IPS-15b (cell line): ENCODE measurements at regions not wholly inside any gene's neighbourhood (a gene's known extent, or its start where the extent isn't known, plus 50 kb on each side); places are given as distances from the start of the nearest gene placed in this dataset.

Source experiments
- H3K27me3 ChIP-seq: one replicate; pipeline ENCODE4 v1.6.1; 2013; ENCODE audit warnings: low read length; ENCODE audit not compliant: control insufficient read depth, insufficient read depth
- H3K36me3 ChIP-seq: one replicate; pipeline ENCODE4 v1.6.1; 2013; ENCODE audit warnings: low read length; ENCODE audit not compliant: control insufficient read depth, insufficient read depth
- H3K4me1 ChIP-seq: one replicate; pipeline ENCODE4 v1.6.1; 2013; ENCODE audit warnings: mild to moderate bottlenecking, low read length; ENCODE audit not compliant: control insufficient read depth, insufficient read depth
- H3K4me3 ChIP-seq: one replicate; pipeline ENCODE4 v1.5.1; 2013; ENCODE audit warnings: low read depth, low read length
- H3K9ac ChIP-seq: one replicate; pipeline ENCODE4 v1.6.1; 2013; ENCODE audit warnings: low read depth, mild to moderate bottlenecking, low read length
- H3K9me3 ChIP-seq: one replicate; pipeline ENCODE4 v1.6.1; 2013; ENCODE audit warnings: mild to moderate bottlenecking, low read length; ENCODE audit not compliant: control insufficient read depth, insufficient read depth

DNA sequence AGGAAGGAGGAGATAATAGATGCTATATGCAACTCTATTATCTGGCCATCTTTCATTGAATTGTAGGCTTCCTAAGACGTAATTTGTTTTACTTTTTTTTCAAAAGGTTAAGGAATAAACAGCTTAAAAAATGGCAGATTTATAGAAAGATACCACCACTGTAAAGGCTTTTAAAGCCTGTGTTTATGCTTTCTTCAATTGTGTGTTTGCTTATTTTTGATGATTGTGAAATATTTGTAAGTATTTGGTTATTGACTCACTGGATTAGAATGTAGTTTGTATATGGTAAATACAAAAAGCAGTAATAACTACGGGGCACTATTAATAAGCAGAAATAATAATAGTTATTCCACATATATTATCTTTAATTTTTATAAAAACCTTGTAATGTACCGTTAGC lies 437.9 kb downstream of the KLF5 start:
- H3K9me3 ChIP-seq: no peaks in the 10 kb centered on the region
- H3K36me3 ChIP-seq: no peaks in the 10 kb centered on the region
- H3K4me1 ChIP-seq: no peaks in the 10 kb centered on the region
- no peak overlapping the region for H3K9ac ChIP-seq
- no peak overlapping the region for H3K4me3 ChIP-seq
- no peaks in the 10 kb centered on the region for H3K27me3 ChIP-seq

DNA sequence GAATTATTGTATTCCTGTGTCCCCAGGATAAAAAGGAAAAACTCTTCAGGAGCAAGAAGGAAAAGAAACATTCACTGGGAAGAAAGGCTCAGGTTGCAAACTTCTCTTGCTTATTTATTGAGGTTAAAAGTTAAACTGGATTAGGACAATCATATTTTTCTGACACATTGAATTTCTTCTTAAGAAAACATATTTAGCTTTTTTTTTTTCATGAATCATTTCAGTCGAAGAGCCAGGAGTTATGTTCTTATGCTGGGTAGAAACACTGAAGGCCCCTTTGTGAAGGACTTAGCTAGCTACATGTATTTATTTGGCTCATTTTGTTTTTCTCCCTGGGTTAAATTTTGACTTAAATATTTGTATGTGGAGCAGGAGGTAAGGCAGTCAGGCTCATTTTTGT lies 434.0 kb downstream of the KLF5 start:
- H3K9ac ChIP-seq: no peak overlapping the region
- H3K4me3 ChIP-seq: no peak overlapping the region
- H3K9me3 ChIP-seq: no peaks in the 10 kb centered on the region
- no peaks in the 10 kb centered on the region for H3K36me3 ChIP-seq
- H3K4me1 ChIP-seq: no peaks in the 10 kb centered on the region
- H3K27me3 ChIP-seq: no peaks in the 10 kb centered on the region

DNA sequence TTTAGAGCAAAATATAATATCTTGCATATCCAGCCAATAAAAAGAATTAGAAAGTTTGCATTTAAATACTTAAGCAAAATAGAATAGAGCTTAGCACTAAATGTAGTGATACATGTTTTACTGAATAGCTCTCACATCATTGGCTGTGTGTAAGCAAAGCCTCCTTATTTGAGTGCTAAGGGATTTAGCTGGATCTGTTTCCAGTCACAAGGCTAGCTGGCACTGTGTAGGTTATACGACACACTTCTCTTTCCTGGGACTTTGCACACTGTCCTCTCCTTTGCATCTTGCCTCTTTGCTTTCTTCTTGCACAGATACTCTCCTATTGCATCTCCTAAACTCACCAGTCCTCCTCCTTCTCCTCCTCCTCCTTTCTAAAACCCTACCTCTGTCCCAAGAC lies 423.8 kb downstream of the KLF5 start:
- Histone ChIP-seq H3K4me1 (no peaks in the 10 kb centered on the region), H3K9me3 (no peaks in the 10 kb centered on the region), H3K4me3 (no peak overlapping the region), H3K9ac (no peak overlapping the region), H3K27me3 (no peaks in the 10 kb centered on the region), H3K36me3 (no peaks in the 10 kb centered on the region)

DNA sequence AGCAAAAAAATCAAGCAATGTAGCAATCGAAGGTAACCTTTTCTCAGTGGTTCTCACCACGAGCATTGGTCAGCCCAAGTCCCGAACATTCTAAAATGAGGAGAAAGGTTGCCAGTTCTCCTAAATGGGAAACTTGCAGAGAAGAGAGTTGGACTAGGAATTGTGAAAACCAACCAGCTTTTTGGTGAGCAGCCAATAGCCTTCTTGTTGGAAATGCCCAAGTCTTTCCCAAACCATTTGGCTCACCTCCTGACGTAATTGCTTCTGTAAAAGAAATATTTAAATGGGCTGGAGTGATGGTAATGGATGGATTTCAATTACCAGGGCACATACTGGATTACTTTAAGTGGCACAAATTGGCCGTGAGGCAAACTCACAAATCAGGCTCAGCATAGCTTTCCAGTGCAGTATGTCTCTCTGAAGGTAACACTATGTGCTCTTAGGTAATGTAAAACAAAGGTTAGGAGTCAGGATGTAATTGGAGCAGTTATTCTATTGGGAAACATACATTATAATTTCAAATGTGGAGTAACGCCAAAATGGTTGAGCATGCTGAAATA lies 423.2 kb downstream of the KLF5 start:
- Histone ChIP-seq H3K9ac (no peak overlapping the region), H3K9me3 (no peaks in the 10 kb centered on the region), H3K36me3 (no peaks in the 10 kb centered on the region), H3K27me3 (no peaks in the 10 kb centered on the region), H3K4me1 (no peaks in the 10 kb centered on the region), H3K4me3 (no peak overlapping the region)

DNA sequence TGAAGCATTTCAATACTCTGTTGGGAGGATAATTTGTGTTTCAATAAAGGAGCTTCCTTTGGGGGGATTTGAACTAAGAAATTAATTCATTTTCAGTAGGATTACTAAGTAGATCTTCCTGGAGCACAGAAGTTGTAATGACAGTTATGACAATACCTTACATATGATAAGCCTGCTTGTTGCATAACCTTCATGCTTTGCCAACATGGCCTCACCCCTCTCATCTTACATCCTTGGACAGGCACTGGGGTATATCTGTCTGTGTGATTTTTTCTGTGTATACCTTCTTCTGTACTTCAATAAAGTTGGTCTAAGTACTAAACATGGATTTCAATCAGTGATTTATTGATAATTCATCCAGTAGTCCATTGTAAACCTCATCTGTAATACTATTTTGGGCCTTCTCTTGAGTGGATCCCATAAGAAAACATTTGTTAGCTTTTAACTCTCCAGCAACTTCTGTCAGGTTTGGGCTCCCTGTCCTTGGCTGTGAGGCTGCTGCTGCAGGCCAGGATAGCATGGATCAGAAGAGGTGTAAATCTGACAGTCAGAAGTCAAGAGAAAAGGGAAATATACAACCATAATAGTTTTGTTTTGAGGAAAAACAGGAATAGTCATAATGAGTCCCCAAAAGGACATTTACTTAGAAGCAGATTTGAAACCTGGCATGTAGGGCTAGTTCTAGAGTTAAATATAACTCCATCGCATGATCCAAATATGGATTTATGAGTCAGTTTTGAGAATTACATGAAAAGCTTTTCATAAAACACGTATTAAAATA lies 422.2 kb downstream of the KLF5 start:
- H3K4me3 ChIP-seq: no peak overlapping the region
- no peaks in the 10 kb centered on the region for H3K9me3 ChIP-seq
- H3K36me3 ChIP-seq: no peaks in the 10 kb centered on the region
- H3K4me1 ChIP-seq: no peaks in the 10 kb centered on the region
- no peaks in the 10 kb centered on the region for H3K27me3 ChIP-seq
- no peak overlapping the region for H3K9ac ChIP-seq

DNA sequence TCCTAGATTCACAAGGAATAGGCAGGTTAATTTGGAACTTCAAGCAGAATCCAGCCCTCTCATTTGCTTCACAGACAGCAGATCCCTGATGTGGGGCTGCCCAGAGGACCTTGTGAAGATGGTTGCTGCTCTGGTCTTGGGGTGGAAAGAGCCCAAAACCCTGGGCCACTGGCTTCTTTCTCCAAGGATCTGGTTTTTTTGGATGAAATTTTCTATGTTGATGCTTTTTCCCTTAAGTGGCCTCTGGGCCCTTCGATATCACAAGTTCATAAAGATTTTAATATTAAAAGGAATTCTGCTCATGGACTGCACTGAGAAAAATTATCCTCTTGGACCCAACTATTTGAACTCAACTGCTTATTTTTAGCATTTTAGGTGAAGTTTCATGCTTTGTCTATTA lies 421.1 kb downstream of the KLF5 start:
- Histone ChIP-seq H3K9ac (no peak overlapping the region), H3K36me3 (no peaks in the 10 kb centered on the region), H3K4me1 (no peaks in the 10 kb centered on the region), H3K4me3 (no peak overlapping the region), H3K27me3 (no peaks in the 10 kb centered on the region), H3K9me3 (no peaks in the 10 kb centered on the region)

DNA sequence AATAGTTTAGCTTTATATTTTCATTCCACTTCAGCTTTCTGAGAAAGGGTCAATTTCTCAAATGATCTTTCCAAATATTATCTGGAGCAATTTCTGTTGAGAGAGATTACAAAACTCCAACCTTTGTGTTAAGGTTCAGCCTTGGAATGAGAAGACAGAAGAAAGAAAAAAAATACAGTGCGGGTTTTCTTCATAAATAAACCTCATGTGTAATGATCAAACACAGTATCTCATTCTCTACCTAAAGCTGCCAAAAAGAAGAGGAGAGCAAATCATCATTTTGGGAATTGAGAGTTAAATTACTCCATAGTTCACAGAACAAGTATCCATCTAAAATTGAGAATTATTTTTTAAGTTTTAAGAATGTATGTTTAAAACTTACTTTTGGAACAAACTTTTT lies 420.5 kb downstream of the KLF5 start:
- Histone ChIP-seq H3K4me3 (no peak overlapping the region), H3K9ac (no peak overlapping the region), H3K9me3 (no peaks in the 10 kb centered on the region)

DNA sequence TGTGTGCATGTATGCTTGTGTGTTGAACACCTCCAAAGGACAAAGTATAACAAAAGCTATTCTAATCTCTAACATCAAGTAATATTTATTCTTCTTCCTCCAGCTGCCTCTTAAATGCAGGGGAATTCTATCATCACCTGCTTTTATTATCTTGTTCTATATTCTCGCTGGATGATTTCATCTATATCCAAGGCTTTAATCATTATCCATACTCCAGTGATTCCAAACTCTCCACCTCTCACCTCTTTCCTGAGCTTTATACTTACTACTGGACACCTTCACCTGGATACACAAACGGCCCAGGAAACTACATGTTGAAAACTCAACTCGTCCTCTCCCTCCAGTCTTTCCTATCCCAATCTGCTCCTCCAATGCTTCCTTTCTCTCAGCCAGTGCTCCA lies 418.6 kb downstream of the KLF5 start:
- no peaks in the 10 kb centered on the region for H3K4me1 ChIP-seq
- no peaks in the 10 kb centered on the region for H3K36me3 ChIP-seq
- H3K27me3 ChIP-seq: no peaks in the 10 kb centered on the region
- no peaks in the 10 kb centered on the region for H3K9me3 ChIP-seq
- H3K4me3 ChIP-seq: no peak overlapping the region
- no peak overlapping the region for H3K9ac ChIP-seq

More for the DNA sequence above, 420.5 kb downstream of the KLF5 start:
- Histone ChIP-seq H3K4me1 (no peaks in the 10 kb centered on the region), H3K36me3 (no peaks in the 10 kb centered on the region), H3K27me3 (no peaks in the 10 kb centered on the region)

DNA sequence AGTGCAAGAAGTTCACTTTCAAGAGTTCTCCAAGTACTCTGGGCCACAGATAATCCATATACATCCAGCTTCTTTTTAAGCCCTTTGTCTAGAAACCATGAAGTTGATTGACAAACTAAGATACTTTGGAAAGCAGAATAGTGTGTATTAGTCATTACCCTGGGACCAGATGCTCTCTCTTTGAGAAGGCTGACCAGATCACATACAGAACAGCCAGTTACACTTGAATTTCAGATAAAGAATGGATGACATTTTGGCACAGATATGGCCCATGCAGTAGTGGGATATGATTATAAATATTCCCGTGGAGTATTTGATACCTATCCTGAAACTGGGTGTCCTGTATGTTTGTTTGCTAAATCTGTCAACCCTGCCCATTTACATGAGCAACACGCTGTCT lies 414.2 kb downstream of the KLF5 start:
- no peaks in the 10 kb centered on the region for H3K4me1 ChIP-seq
- H3K9ac ChIP-seq: no peak overlapping the region
- no peaks in the 10 kb centered on the region for H3K27me3 ChIP-seq
- H3K4me3 ChIP-seq: no peak overlapping the region
- H3K9me3 ChIP-seq: no peaks in the 10 kb centered on the region
- H3K36me3 ChIP-seq: no peaks in the 10 kb centered on the region

DNA sequence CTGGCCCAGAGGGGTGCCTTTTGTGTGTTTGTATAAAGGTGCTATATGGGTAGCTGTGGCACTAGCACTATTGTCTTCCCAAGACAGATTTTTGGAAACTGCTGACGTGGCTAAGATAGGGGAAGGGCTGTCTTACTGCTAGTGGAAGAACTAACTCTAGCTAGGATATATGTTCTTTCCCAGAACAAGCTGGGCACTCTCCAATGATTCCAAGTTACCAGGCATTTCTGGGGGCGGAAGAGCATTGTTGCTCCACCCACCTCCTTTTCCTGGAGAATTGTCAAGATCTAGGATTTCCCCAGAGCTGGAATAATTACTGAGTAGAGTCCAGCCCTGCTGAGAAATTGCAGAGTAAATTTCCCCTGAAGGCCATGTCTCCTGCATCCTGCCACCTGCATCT lies 408.3 kb downstream of the KLF5 start:
- Histone ChIP-seq H3K27me3 (no peaks in the 10 kb centered on the region), H3K9ac (no peak overlapping the region), H3K4me1 (no peaks in the 10 kb centered on the region), H3K9me3 (no peaks in the 10 kb centered on the region), H3K36me3 (no peaks in the 10 kb centered on the region), H3K4me3 (no peak overlapping the region)

DNA sequence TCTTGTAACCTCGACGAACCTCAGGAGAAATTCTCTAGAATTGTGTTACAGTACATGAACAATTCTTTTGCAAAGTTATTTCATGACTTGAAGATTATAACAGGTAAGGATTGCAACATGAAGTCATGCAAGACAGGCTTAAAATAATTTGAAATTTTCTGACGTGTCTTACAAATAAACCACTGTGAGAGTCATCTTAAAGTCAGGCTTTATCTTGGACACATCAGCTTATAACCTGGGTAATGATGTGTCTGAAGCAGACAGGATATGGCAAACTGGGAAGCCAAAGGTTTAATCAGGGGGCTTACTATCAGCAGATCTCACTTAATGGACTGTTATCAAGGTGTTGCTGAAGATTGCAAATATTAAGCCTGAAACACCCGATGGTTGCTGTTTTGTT lies 407.8 kb downstream of the KLF5 start:
- H3K9me3 ChIP-seq: no peaks in the 10 kb centered on the region
- no peak overlapping the region for H3K4me3 ChIP-seq
- H3K4me1 ChIP-seq: no peaks in the 10 kb centered on the region
- H3K9ac ChIP-seq: no peak overlapping the region
- H3K36me3 ChIP-seq: no peaks in the 10 kb centered on the region
- no peaks in the 10 kb centered on the region for H3K27me3 ChIP-seq

DNA sequence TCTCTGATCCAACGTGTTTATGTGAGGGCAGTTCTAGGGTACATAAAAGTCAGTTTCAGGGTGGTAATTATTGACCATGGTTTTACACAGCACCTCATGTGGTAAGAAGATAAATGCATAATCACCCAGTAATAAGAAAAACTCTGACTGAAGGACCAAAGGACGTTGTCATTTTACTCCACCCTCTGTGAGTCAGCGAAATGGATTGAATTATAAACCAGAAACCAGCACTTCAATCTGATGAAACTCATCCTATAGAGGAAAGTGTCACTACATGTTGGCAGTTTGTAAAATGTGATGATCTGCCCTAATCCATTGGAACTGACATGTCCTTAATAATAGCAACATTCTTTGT lies 406.8 kb downstream of the KLF5 start:
- Histone ChIP-seq H3K9me3 (no peaks in the 10 kb centered on the region), H3K4me1 (no peaks in the 10 kb centered on the region), H3K9ac (no peak overlapping the region), H3K27me3 (no peaks in the 10 kb centered on the region), H3K4me3 (no peak overlapping the region), H3K36me3 (no peaks in the 10 kb centered on the region)
